Thyroid gland (tissue), 4 donors: ENCODE measurements at regions not wholly inside any gene's neighbourhood (a gene's known extent, or its start where the extent isn't known, plus 50 kb on each side); places are given as distances from the start of the nearest gene placed in this dataset.

Source experiments
- DNase-seq, 2 donors: peaks; one replicate each; pipeline ENCODE4 v3.0.0-alpha.2; 2019
- H3K27ac ChIP-seq, 3 donors: fragments of 200-600 bp; sonication (generic); 1 replicate in 2 of 3; 2 replicates in 1 of 3; pipeline ENCODE4 v1.5.1; 2016 to 2019; ENCODE audit warnings: mild to moderate bottlenecking in 1 of 3, moderate library complexity in 1 of 3
- H3K27me3 ChIP-seq: fragments of 200-600 bp; sonication (generic); one replicate; pipeline ENCODE4 v1.5.1; 2019
- H3K36me3 ChIP-seq, 2 donors: fragments of 200-600 bp; sonication (generic); one replicate each; pipeline ENCODE4 v1.5.1; 2016 to 2019
- H3K4me1 ChIP-seq, 2 donors: fragments of 200-600 bp; sonication (generic); one replicate each; pipeline ENCODE4 v1.5.1; 2017 to 2019
- H3K4me3 ChIP-seq, 3 donors: fragments of 200-600 bp; sonication (generic); replicated peaks in 1 of 3; 1 replicate in 2 of 3; 2 replicates in 1 of 3; pipeline ENCODE4 v1.5.1; 2016; ENCODE audit warnings: mild to moderate bottlenecking in 1 of 3
- H3K9me3 ChIP-seq: fragments of 200-600 bp; sonication (generic); one replicate; pipeline ENCODE4 v1.5.1; 2017
- POLR2A ChIP-seq, 2 donors: fragments of 450-650 bp; IDR thresholded peaks; one replicate each; pipeline ENCODE4 v1.6.1; 2017; ENCODE audit warnings: antibody characterized with exemption in 2 of 2, mild to moderate bottlenecking in 2 of 2, moderate library complexity in 1 of 2
- WGBS, 2 donors: methylation state at CpG; one replicate each; pipeline ENCODE4 v1.1.5; 2017; 5-methylcytosine and 5-hydroxymethylcytosine counted together
- intact Hi-C: fragments of 100-400 bp; cut with DNase I; formaldehyde crosslinking; loops from one replicate; pipeline ENCODE4 v1.15.1; 2023
- TF ChIP-seq, protein P1 (sequence below), 6 experiments: fragments of 200-600 bp in 3 of 6; fragments of 450-650 bp in 3 of 6; sonication (generic) in 3 of 6; IDR thresholded peaks; one replicate each; pipeline ENCODE4 v1.5.1; 2016 to 2019; ENCODE audit warnings: antibody characterized with exemption in 6 of 6, mild to moderate bottlenecking in 2 of 6, inconsistent platforms in 1 of 6, moderate library complexity in 1 of 6

- no peak for DNase-seq
- Histone ChIP-seq H3K27me3 (no peaks in the 10 kb centered on the region), H3K4me3 (no peak overlapping the region), H3K4me1 (no peaks in the 10 kb centered on the region), H3K36me3 (no peaks in the 10 kb centered on the region), H3K9me3 (no peaks in the 10 kb centered on the region), H3K27ac (no peak overlapping the region)
- intact Hi-C loops: no loop called here
- TF ChIP-seq, protein P1, sequence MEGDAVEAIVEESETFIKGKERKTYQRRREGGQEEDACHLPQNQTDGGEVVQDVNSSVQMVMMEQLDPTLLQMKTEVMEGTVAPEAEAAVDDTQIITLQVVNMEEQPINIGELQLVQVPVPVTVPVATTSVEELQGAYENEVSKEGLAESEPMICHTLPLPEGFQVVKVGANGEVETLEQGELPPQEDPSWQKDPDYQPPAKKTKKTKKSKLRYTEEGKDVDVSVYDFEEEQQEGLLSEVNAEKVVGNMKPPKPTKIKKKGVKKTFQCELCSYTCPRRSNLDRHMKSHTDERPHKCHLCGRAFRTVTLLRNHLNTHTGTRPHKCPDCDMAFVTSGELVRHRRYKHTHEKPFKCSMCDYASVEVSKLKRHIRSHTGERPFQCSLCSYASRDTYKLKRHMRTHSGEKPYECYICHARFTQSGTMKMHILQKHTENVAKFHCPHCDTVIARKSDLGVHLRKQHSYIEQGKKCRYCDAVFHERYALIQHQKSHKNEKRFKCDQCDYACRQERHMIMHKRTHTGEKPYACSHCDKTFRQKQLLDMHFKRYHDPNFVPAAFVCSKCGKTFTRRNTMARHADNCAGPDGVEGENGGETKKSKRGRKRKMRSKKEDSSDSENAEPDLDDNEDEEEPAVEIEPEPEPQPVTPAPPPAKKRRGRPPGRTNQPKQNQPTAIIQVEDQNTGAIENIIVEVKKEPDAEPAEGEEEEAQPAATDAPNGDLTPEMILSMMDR (IDR thresholded peaks at IDR 0.05): no peak
- TF ChIP-seq POLR2A (IDR thresholded peaks at IDR 0.05): no peak
- 56 to 88% methylated on average over 1 of the region's 1 CpG for WGBS, 2 donors
These were observed 252.2 kb downstream of the HACE1 start for GRCh38 chr6:104607501-104607900.

- H3K4me3 ChIP-seq: no peak overlapping the region
- intact Hi-C loops: no loop called here
- H3K27me3 ChIP-seq: no peaks in the 10 kb centered on the region
- no peaks in the 10 kb centered on the region for H3K9me3 ChIP-seq
- H3K4me1 ChIP-seq: no peaks in the 10 kb centered on the region
- no peak overlapping the region for H3K27ac ChIP-seq
- DNase-seq: no peak
- TF ChIP-seq, protein P1 (IDR thresholded peaks at IDR 0.05): no peak
- no peak for TF ChIP-seq POLR2A (IDR thresholded peaks at IDR 0.05)
- WGBS, 2 donors: 86 to 91% methylated on average over 1 of the region's 1 CpG
- H3K36me3 ChIP-seq: no peaks in the 10 kb centered on the region
These were observed 253.4 kb downstream of the HACE1 start for GRCh38 chr6:104606361-104606760.

DNA sequence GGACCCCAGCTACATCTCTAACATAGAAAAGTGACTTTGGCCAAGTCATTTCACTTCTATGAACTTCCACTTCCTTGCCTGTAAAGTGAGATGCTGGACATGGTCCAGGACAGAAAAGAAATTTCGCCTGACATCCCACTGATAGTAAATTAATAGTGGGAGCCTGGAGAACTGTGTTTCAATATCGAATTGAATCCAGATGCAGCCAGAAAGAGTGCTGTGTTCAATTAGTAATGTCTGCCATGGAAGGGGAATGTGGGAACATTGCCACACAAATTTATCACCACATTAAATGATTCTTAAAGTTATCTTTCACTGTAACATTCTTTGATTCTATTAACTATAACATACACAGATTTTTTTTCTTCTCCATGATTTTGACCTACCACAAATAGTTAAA, 255.0 kb downstream of the HACE1 start:
- H3K27me3 ChIP-seq: no peaks in the 10 kb centered on the region
- no peaks in the 10 kb centered on the region for H3K9me3 ChIP-seq
- H3K4me3 ChIP-seq: no peak overlapping the region
- 74 to 75% methylated on average over 2 of the region's 2 CpGs for WGBS, 2 donors
- H3K4me1 ChIP-seq: no peaks in the 10 kb centered on the region
- H3K36me3 ChIP-seq: no peaks in the 10 kb centered on the region
- TF ChIP-seq POLR2A (IDR thresholded peaks at IDR 0.05): no peak
- TF ChIP-seq, protein P1 (IDR thresholded peaks at IDR 0.05): no peak
- H3K27ac ChIP-seq: no peak overlapping the region
- intact Hi-C loops: no loop called here
- no peak for DNase-seq

DNA sequence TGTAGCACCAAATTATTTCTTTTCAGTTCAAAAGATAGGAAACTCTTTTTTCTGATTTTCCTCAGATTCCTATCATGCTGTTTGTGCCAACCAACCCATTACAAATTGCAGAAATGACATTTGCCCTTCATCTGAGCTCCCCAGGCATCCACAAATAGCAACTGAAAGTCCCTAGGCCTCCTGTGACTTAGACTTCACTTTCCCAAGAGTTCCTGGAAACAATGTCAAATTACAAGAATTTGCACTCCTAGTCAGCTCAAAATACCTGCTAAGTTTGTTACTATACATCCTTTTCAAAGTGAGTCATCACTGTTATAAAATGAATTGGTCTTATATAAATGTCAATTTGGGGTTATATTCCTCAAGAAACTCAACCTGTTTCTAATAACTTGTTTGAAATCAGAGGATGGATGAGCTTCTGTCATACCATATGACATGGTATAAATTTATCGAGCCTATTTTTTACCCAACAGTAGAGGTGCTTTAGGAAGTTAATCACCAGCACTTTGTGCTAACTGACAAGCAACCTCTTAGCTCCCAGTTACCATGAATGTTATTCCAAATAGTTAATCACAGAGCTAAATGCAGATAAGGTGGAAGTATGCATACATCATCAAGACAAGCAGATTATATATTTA, 256.5 kb downstream of the HACE1 start:
- no peaks in the 10 kb centered on the region for H3K27me3 ChIP-seq
- no peak for DNase-seq
- no peak overlapping the region for H3K27ac ChIP-seq
- no peaks in the 10 kb centered on the region for H3K36me3 ChIP-seq
- no peaks in the 10 kb centered on the region for H3K4me1 ChIP-seq
- no peaks in the 10 kb centered on the region for H3K9me3 ChIP-seq
- WGBS, 2 donors: 79 to 86% methylated on average over 1 of the region's 1 CpG
- TF ChIP-seq, protein P1 (IDR thresholded peaks at IDR 0.05): no peak
- TF ChIP-seq POLR2A (IDR thresholded peaks at IDR 0.05): no peak
- intact Hi-C loops: no loop called here
- H3K4me3 ChIP-seq: no peak overlapping the region

- Histone ChIP-seq H3K27ac (no peak overlapping the region), H3K36me3 (no peaks in the 10 kb centered on the region)
These were observed 258.0 kb downstream of the HACE1 start for GRCh38 chr6:104601721-104602120.

More at GRCh38 chr6:104601721-104602120, 258.0 kb downstream of the HACE1 start:
- WGBS, 2 donors: 44 to 46% methylated on average over 3 of the region's 3 CpGs
- no peak for TF ChIP-seq POLR2A (IDR thresholded peaks at IDR 0.05)
- TF ChIP-seq, protein P1 (IDR thresholded peaks at IDR 0.05): no peak
- no peaks in the 10 kb centered on the region for H3K9me3 ChIP-seq
- no peaks in the 10 kb centered on the region for H3K4me1 ChIP-seq
- DNase-seq: no peak
- no peak overlapping the region for H3K4me3 ChIP-seq
- intact Hi-C loops: no loop called here
- H3K27me3 ChIP-seq: no peaks in the 10 kb centered on the region
